ENCODE measurements at regions not wholly inside any gene's neighbourhood (a gene's known extent, or its start where the extent isn't known, plus 50 kb on each side); places are given as distances from the start of the nearest gene placed in this dataset.

GRCh38 chr12:30120522-30120921, 336.8 kb upstream of the TMTC1 start:
- TF ChIP-seq TAF1 (conservative IDR thresholded peaks at IDR 0.05): no peak
- TF ChIP-seq, protein P1, sequence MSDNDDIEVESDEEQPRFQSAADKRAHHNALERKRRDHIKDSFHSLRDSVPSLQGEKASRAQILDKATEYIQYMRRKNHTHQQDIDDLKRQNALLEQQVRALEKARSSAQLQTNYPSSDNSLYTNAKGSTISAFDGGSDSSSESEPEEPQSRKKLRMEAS (IDR thresholded peaks at IDR 0.05): no peak
- TF ChIP-seq GABPA (IDR thresholded peaks at IDR 0.05 in 1 of 2, conservative IDR thresholded peaks at IDR 0.05 in 1 of 2): no peak
- TF ChIP-seq CTCF (IDR thresholded peaks at IDR 0.05; ENCODE audit: low read depth, low read length, missing input control): no peak
- TF ChIP-seq NR2F2 (IDR thresholded peaks at IDR 0.05): no peak
- TF ChIP-seq SP1 (IDR thresholded peaks at IDR 0.05): no peak
- TF ChIP-seq, protein P2, sequence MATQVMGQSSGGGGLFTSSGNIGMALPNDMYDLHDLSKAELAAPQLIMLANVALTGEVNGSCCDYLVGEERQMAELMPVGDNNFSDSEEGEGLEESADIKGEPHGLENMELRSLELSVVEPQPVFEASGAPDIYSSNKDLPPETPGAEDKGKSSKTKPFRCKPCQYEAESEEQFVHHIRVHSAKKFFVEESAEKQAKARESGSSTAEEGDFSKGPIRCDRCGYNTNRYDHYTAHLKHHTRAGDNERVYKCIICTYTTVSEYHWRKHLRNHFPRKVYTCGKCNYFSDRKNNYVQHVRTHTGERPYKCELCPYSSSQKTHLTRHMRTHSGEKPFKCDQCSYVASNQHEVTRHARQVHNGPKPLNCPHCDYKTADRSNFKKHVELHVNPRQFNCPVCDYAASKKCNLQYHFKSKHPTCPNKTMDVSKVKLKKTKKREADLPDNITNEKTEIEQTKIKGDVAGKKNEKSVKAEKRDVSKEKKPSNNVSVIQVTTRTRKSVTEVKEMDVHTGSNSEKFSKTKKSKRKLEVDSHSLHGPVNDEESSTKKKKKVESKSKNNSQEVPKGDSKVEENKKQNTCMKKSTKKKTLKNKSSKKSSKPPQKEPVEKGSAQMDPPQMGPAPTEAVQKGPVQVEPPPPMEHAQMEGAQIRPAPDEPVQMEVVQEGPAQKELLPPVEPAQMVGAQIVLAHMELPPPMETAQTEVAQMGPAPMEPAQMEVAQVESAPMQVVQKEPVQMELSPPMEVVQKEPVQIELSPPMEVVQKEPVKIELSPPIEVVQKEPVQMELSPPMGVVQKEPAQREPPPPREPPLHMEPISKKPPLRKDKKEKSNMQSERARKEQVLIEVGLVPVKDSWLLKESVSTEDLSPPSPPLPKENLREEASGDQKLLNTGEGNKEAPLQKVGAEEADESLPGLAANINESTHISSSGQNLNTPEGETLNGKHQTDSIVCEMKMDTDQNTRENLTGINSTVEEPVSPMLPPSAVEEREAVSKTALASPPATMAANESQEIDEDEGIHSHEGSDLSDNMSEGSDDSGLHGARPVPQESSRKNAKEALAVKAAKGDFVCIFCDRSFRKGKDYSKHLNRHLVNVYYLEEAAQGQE (IDR thresholded peaks at IDR 0.05): no peak
- TF ChIP-seq ATF3 (IDR thresholded peaks at IDR 0.05): no peak
- TF ChIP-seq EGR1 (IDR thresholded peaks at IDR 0.05; ENCODE audit: low read depth in 2 of 2): no peak
- TF ChIP-seq HNF4A (conservative IDR thresholded peaks at IDR 0.05): no peak
- TF ChIP-seq, protein P3, sequence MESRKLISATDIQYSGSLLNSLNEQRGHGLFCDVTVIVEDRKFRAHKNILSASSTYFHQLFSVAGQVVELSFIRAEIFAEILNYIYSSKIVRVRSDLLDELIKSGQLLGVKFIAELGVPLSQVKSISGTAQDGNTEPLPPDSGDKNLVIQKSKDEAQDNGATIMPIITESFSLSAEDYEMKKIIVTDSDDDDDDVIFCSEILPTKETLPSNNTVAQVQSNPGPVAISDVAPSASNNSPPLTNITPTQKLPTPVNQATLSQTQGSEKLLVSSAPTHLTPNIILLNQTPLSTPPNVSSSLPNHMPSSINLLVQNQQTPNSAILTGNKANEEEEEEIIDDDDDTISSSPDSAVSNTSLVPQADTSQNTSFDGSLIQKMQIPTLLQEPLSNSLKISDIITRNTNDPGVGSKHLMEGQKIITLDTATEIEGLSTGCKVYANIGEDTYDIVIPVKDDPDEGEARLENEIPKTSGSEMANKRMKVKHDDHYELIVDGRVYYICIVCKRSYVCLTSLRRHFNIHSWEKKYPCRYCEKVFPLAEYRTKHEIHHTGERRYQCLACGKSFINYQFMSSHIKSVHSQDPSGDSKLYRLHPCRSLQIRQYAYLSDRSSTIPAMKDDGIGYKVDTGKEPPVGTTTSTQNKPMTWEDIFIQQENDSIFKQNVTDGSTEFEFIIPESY (IDR thresholded peaks at IDR 0.05): no peak
